GM23338 (cell line): ENCODE measurements at regions not wholly inside any gene's neighbourhood (a gene's known extent, or its start where the extent isn't known, plus 50 kb on each side); places are given as distances from the start of the nearest gene placed in this dataset.

ENCODE experiments used
- ATAC-seq: fragments of 200-7000 bp; cut with Tn5 transposase; 3 replicates; pipeline ENCODE4 v1.9.1; 2020
- DNase-seq: peaks from one replicate; pipeline ENCODE4 v3.0.0-alpha.2; 2015; ENCODE audit warnings: low spot score
- H2AFZ ChIP-seq: fragments of 200-600 bp; sonication (generic); 2 replicates; pipeline ENCODE4 v1.8.0; 2016; ENCODE audit warnings: antibody characterized with exemption, mild to moderate bottlenecking, moderate library complexity
- H3F3A ChIP-seq: fragments of 200-600 bp; sonication (generic); replicated peaks from 2 replicates; pipeline ENCODE4 v1.8.0; 2017; ENCODE audit warnings: antibody characterized with exemption, mixed run types, low read depth
- H3K27ac ChIP-seq: fragments of 200-600 bp; sonication (generic); 2 replicates; pipeline ENCODE4 v1.6.1; 2016; ENCODE audit warnings: low read depth
- H3K27me3 ChIP-seq: fragments of 200-600 bp; sonication (generic); 2 replicates; pipeline ENCODE4 v1.8.0; 2016; ENCODE audit warnings: mild to moderate bottlenecking, mixed run types, moderate library complexity; ENCODE audit not compliant: insufficient read depth
- H3K36me3 ChIP-seq: fragments of 200-600 bp; sonication (generic); 2 replicates; pipeline ENCODE4 v1.8.0; 2016; ENCODE audit warnings: mild to moderate bottlenecking; ENCODE audit not compliant: insufficient read depth
- H3K4me1 ChIP-seq: fragments of 200-600 bp; sonication (generic); 2 replicates; pipeline ENCODE4 v1.8.0; 2016; ENCODE audit warnings: mild to moderate bottlenecking, moderate library complexity; ENCODE audit not compliant: insufficient read depth
- H3K4me2 ChIP-seq: fragments of 200-600 bp; sonication (generic); 2 replicates; pipeline ENCODE4 v1.7.1; 2017; ENCODE audit warnings: mixed run types
- H3K4me3 ChIP-seq: fragments of 200-600 bp; sonication (generic); 2 replicates; pipeline ENCODE4 v1.6.1; 2016; ENCODE audit warnings: mixed run types
- H3K79me2 ChIP-seq: fragments of 200-600 bp; sonication (generic); replicated peaks from 2 replicates; pipeline ENCODE4 v1.8.0; 2017; ENCODE audit warnings: mild to moderate bottlenecking; ENCODE audit not compliant: insufficient read depth
- H3K9me2 ChIP-seq: fragments of 200-600 bp; sonication (generic); 2 replicates; pipeline ENCODE4 v1.8.0; 2017; ENCODE audit not compliant: insufficient read depth
- H4K20me1 ChIP-seq: fragments of 200-600 bp; sonication (generic); replicated peaks from 2 replicates; pipeline ENCODE4 v1.8.0; 2017; ENCODE audit warnings: mild to moderate bottlenecking; ENCODE audit not compliant: insufficient read depth
- H3K27ac Mint-ChIP-seq: 2 replicates; pipeline ENCODE4 v1.8.0; 2020; ENCODE audit warnings: inconsistent platforms, mild to moderate bottlenecking, moderate library complexity, mixed read lengths
- H3K27me3 Mint-ChIP-seq: 3 replicates; pipeline ENCODE4 v1.8.0; 2022; ENCODE audit warnings: low read depth, mild to moderate bottlenecking, moderate library complexity, mixed read lengths, inconsistent platforms; ENCODE audit not compliant: insufficient read depth, poor library complexity
- H3K36me3 Mint-ChIP-seq: 3 replicates; pipeline ENCODE4 v1.8.0; 2021; ENCODE audit warnings: low read depth, mild to moderate bottlenecking, inconsistent platforms, moderate library complexity, mixed read lengths
- H3K4me1 Mint-ChIP-seq: 3 replicates; pipeline ENCODE4 v1.8.0; 2020; ENCODE audit warnings: mild to moderate bottlenecking, inconsistent platforms, mixed read lengths
- H3K4me3 Mint-ChIP-seq: 3 replicates; pipeline ENCODE4 v1.8.0; 2021; ENCODE audit warnings: moderate library complexity, mild to moderate bottlenecking, inconsistent platforms, mixed read lengths
- H3K9me3 Mint-ChIP-seq: 3 replicates; pipeline ENCODE4 v1.8.0; 2020; ENCODE audit warnings: moderate library complexity, mild to moderate bottlenecking, inconsistent platforms, mixed read lengths
- EZH2phosphoT487 ChIP-seq: fragments of 200-600 bp; sonication (generic); IDR thresholded peaks from one replicate; pipeline ENCODE4 v1.8.1; 2018; ENCODE audit warnings: antibody characterized with exemption; ENCODE audit not compliant: unreplicated experiment
- NANOG ChIP-seq: IDR thresholded peaks from 2 replicates; pipeline ENCODE4 v1.6.1; 2016; ENCODE audit warnings: antibody characterized with exemption, borderline replicate concordance
- POLR2AphosphoS5 ChIP-seq: IDR thresholded peaks from 2 replicates; pipeline ENCODE4 v1.6.1; 2016; ENCODE audit warnings: antibody characterized with exemption, low read depth
- ZNF114 ChIP-seq: fragments of 250-450 bp; sonication (Bioruptor Pico); IDR thresholded peaks from 2 replicates; pipeline ENCODE4 v1.5.0; 2020; ENCODE audit warnings: mild to moderate bottlenecking, moderate library complexity
- ZNF331 ChIP-seq: fragments of 250-450 bp; sonication (Bioruptor Pico); IDR thresholded peaks from 2 replicates; pipeline ENCODE4 v1.5.0; 2020; ENCODE audit warnings: low read depth, mild to moderate bottlenecking, moderate library complexity
- TF ChIP-seq, protein P1 (sequence below): IDR thresholded peaks from one replicate; pipeline ENCODE4 v1.6.1; 2018; ENCODE audit warnings: antibody characterized with exemption; ENCODE audit not compliant: unreplicated experiment
- TF ChIP-seq, protein P2 (sequence below): IDR thresholded peaks from 2 replicates; pipeline ENCODE4 v1.6.1; 2016; ENCODE audit warnings: antibody characterized with exemption

DNA sequence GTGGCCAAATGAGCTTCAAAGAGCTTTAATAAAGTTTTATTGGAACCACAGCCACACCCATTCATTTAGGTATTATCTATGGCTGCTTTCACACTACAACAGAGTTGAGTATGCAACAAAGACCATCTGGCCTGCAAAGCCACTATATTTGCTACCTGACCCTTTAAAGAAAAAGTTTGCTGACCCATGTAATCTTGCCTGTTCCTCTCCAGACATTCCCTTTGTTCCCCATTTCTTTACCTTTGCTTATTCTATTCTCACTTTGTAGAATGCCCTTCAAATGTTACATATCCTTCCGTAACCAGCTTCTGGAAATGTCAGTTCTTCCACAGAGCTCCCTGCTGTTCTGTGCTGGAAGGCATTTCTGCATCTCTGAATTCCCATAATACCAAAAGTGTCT lies 320.2 kb downstream of the TLE1 start:
- TF ChIP-seq, protein P1, sequence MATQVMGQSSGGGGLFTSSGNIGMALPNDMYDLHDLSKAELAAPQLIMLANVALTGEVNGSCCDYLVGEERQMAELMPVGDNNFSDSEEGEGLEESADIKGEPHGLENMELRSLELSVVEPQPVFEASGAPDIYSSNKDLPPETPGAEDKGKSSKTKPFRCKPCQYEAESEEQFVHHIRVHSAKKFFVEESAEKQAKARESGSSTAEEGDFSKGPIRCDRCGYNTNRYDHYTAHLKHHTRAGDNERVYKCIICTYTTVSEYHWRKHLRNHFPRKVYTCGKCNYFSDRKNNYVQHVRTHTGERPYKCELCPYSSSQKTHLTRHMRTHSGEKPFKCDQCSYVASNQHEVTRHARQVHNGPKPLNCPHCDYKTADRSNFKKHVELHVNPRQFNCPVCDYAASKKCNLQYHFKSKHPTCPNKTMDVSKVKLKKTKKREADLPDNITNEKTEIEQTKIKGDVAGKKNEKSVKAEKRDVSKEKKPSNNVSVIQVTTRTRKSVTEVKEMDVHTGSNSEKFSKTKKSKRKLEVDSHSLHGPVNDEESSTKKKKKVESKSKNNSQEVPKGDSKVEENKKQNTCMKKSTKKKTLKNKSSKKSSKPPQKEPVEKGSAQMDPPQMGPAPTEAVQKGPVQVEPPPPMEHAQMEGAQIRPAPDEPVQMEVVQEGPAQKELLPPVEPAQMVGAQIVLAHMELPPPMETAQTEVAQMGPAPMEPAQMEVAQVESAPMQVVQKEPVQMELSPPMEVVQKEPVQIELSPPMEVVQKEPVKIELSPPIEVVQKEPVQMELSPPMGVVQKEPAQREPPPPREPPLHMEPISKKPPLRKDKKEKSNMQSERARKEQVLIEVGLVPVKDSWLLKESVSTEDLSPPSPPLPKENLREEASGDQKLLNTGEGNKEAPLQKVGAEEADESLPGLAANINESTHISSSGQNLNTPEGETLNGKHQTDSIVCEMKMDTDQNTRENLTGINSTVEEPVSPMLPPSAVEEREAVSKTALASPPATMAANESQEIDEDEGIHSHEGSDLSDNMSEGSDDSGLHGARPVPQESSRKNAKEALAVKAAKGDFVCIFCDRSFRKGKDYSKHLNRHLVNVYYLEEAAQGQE, result no peak
- TF ChIP-seq EZH2phosphoT487, result no peak
- no peak for TF ChIP-seq POLR2AphosphoS5
- no peak for TF ChIP-seq ZNF331 (CRISPR knock-in tag)
- Histone ChIP-seq H3K4me1 (no peaks in the 10 kb centered on the region), H3K4me3 (no peak overlapping the region), H3F3A (no peaks in the 10 kb centered on the region), H4K20me1 (no peaks in the 10 kb centered on the region), H3K27me3 (no peaks in the 10 kb centered on the region), H2AFZ (no peak overlapping the region), H3K9me2 (peaks cover 5% of the 10 kb centered on the region; the same call in 1 of the 2 replicates), H3K27ac (no peak overlapping the region), H3K4me2 (no peak overlapping the region), H3K36me3 (no peaks in the 10 kb centered on the region; the same call in 1 of the 2 replicates), H3K79me2 (no peaks in the 10 kb centered on the region)
- H3K27me3 Mint-ChIP-seq, result no peaks in the 10 kb centered on the region
- H3K36me3 Mint-ChIP-seq, result peaks cover 16% of the 10 kb centered on the region; the same call in 1 of the 3 replicates
- ATAC-seq, result no peak
- peaks cover 28% of the 10 kb centered on the region for H3K9me3 Mint-ChIP-seq
- H3K4me1 Mint-ChIP-seq, result peaks cover 9% of the 10 kb centered on the region
- no peak overlapping the region for H3K4me3 Mint-ChIP-seq
- no peak for DNase-seq
- no peak overlapping the region for H3K27ac Mint-ChIP-seq

DNA sequence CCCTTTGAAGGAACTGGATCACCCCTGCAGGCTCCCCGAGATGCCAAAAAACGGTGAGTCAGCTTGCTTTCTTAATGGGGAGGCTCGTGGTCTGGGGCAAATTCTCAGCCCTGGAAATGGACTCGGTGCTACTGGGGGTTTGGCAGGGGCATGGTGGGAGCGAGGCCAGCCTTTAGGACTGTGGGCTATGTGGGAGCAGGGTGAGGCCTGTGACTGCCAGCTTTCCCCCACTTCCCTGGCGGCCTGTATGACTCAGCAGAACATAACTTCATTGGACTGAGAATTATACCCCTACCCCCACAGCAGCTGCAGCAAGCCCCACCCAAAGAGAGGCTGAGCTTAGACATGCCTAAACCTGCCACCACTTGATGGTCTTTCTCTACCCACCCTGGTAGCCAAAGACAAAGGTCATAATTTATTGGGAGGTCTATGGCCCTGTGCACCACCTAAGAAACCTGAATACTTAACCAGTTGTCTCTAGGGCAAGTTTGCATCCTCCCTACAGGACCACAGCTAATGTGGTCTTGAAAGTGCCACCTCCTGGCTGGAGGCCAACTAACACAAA lies 325.3 kb downstream of the TLE1 start:
- H3K36me3 Mint-ChIP-seq, result peaks cover 22% of the 10 kb centered on the region; the same call in 1 of the 3 replicates
- Histone ChIP-seq H3K79me2 (no peaks in the 10 kb centered on the region), H3K4me3 (no peak overlapping the region), H3K27me3 (no peaks in the 10 kb centered on the region), H3K4me1 (no peaks in the 10 kb centered on the region), H3K27ac (no peak overlapping the region), H3F3A (no peaks in the 10 kb centered on the region), H2AFZ (no peak overlapping the region), H3K9me2 (0 out of 2 replicates have a peak, but pooled peaks cover 5% of the 10 kb centered on the region), H4K20me1 (no peaks in the 10 kb centered on the region), H3K4me2 (no peak overlapping the region), H3K36me3 (no peaks in the 10 kb centered on the region; the same call in 1 of the 2 replicates)
- H3K27me3 Mint-ChIP-seq, result no peaks in the 10 kb centered on the region
- H3K4me1 Mint-ChIP-seq, result no peaks in the 10 kb centered on the region
- DNase-seq, result no peak
- peaks cover 28% of the 10 kb centered on the region for H3K9me3 Mint-ChIP-seq
- no peak overlapping the region; the same call in none of the 2 replicates for H3K27ac Mint-ChIP-seq
- H3K4me3 Mint-ChIP-seq, result no peak overlapping the region
- ATAC-seq, result no peak
- TF ChIP-seq ZNF114 (CRISPR knock-in tag) (no peak), NANOG (no peak)
- TF ChIP-seq, protein P1, result no peak
- TF ChIP-seq, protein P2, sequence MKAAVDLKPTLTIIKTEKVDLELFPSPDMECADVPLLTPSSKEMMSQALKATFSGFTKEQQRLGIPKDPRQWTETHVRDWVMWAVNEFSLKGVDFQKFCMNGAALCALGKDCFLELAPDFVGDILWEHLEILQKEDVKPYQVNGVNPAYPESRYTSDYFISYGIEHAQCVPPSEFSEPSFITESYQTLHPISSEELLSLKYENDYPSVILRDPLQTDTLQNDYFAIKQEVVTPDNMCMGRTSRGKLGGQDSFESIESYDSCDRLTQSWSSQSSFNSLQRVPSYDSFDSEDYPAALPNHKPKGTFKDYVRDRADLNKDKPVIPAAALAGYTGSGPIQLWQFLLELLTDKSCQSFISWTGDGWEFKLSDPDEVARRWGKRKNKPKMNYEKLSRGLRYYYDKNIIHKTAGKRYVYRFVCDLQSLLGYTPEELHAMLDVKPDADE, result no peak
